ENCODE measurements at regions not wholly inside any gene's neighbourhood (a gene's known extent, or its start where the extent isn't known, plus 50 kb on each side); places are given as distances from the start of the nearest gene placed in this dataset.

GRCh38 chr3:8128686-8129085 is 372.9 kb upstream of the LMCD1 start:
- TF ChIP-seq, protein P1, sequence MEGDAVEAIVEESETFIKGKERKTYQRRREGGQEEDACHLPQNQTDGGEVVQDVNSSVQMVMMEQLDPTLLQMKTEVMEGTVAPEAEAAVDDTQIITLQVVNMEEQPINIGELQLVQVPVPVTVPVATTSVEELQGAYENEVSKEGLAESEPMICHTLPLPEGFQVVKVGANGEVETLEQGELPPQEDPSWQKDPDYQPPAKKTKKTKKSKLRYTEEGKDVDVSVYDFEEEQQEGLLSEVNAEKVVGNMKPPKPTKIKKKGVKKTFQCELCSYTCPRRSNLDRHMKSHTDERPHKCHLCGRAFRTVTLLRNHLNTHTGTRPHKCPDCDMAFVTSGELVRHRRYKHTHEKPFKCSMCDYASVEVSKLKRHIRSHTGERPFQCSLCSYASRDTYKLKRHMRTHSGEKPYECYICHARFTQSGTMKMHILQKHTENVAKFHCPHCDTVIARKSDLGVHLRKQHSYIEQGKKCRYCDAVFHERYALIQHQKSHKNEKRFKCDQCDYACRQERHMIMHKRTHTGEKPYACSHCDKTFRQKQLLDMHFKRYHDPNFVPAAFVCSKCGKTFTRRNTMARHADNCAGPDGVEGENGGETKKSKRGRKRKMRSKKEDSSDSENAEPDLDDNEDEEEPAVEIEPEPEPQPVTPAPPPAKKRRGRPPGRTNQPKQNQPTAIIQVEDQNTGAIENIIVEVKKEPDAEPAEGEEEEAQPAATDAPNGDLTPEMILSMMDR (IDR thresholded peaks at IDR 0.05; ENCODE audit: low read depth, low read length, poor library complexity, severe bottlenecking): no peak
- no peak for TF ChIP-seq EZH2phosphoT487 (IDR thresholded peaks at IDR 0.05; ENCODE audit: borderline replicate concordance, low read length)

Measured in DOHH2 (cell line).